IMR-90 (cell line): ENCODE measurements at regions not wholly inside any gene's neighbourhood (a gene's known extent, or its start where the extent isn't known, plus 50 kb on each side); places are given as distances from the start of the nearest gene placed in this dataset.

Experiments used
- ATAC-seq: fragments of 200-7000 bp; cut with Tn5 transposase; 2 replicates; pipeline ENCODE4 v1.9.1; 2020; ENCODE audit warnings: low read depth, mild to moderate bottlenecking, moderate library complexity
- BruUV-seq: library from RNA; stranded (reverse); fragments of 400-500 nt; replicated peaks from 2 replicates; lab custom pipeline; 2021; lab: Mats Ljungman, UMichigan
- CTCF ChIA-PET: fragments of 300-600 bp; formaldehyde crosslinking; extraction: SDS; loops from one replicate; lab custom pipeline; 2021; ENCODE audit warnings: antibody characterized with exemption; lab: Yijun Ruan, JAX
- POLR2A ChIA-PET: fragments of 300-600 bp; sonication (Branson Sonifier 250); formaldehyde crosslinking; loops from one replicate; lab custom pipeline; 2022; ENCODE audit warnings: antibody characterized with exemption; ENCODE audit not compliant: unreplicated experiment; lab: Charles Lee
- DNase-seq: peaks from one replicate; pipeline ENCODE4 v3.0.0; 2013
- H2AFZ ChIP-seq: replicated peaks from 2 replicates; pipeline ENCODE3; 2013; ENCODE audit warnings: low read length, mild to moderate bottlenecking; ENCODE audit not compliant: poor library complexity
- H2AK5ac ChIP-seq: 2 replicates; pipeline ENCODE4 v1.6.1; 2013; ENCODE audit warnings: low read depth, low read length, inconsistent platforms
- H2AK9ac ChIP-seq: replicated peaks from 2 replicates; pipeline ENCODE3; 2013; ENCODE audit warnings: mild to moderate bottlenecking, low read depth, low read length, moderate library complexity; ENCODE audit not compliant: poor library complexity
- H2BK120ac ChIP-seq: 2 replicates; pipeline ENCODE4 v1.6.1; 2013; ENCODE audit warnings: low read depth, low read length, inconsistent platforms
- H2BK15ac ChIP-seq: 3 replicates; pipeline ENCODE4 v1.6.1; 2013; ENCODE audit warnings: low read depth, low read length, inconsistent platforms
- H2BK20ac ChIP-seq: 2 replicates; pipeline ENCODE4 v1.6.1; 2013; ENCODE audit warnings: low read depth, mild to moderate bottlenecking, inconsistent platforms, low read length, moderate library complexity
- H2BK5ac ChIP-seq: 2 replicates; pipeline ENCODE4 v1.6.1; 2013; ENCODE audit warnings: mild to moderate bottlenecking, low read depth, low read length, inconsistent platforms; ENCODE audit not compliant: poor library complexity, severe bottlenecking
- H3K14ac ChIP-seq: replicated peaks from 2 replicates; pipeline ENCODE4 v1.6.1; 2013; ENCODE audit warnings: low read depth, low read length, inconsistent platforms
- H3K18ac ChIP-seq: 2 replicates; pipeline ENCODE4 v1.6.1; 2013; ENCODE audit warnings: low read depth, low read length, control low read depth
- H3K23ac ChIP-seq: 2 replicates; pipeline ENCODE4 v1.6.1; 2013; ENCODE audit warnings: low read depth, low read length, inconsistent platforms
- H3K27ac ChIP-seq: 2 replicates; pipeline ENCODE4 v1.5.1; 2013; ENCODE audit warnings: mild to moderate bottlenecking, control low read depth, low read length; ENCODE audit not compliant: insufficient read depth
- H3K27me3 ChIP-seq: 2 replicates; pipeline ENCODE4 v1.6.1; 2013; ENCODE audit warnings: low read length; ENCODE audit not compliant: control insufficient read depth, insufficient read depth
- H3K36me3 ChIP-seq: 2 replicates; pipeline ENCODE4 v1.6.1; 2013; ENCODE audit warnings: low read length, mixed read lengths; ENCODE audit not compliant: control insufficient read depth, insufficient read depth
- H3K4ac ChIP-seq: 2 replicates; pipeline ENCODE4 v1.6.1; 2013; ENCODE audit warnings: low read depth, low read length, inconsistent platforms
- H3K4me1 ChIP-seq: 2 replicates; pipeline ENCODE4 v1.6.1; 2013; ENCODE audit warnings: low read length, mixed read lengths; ENCODE audit not compliant: control insufficient read depth, insufficient read depth
- H3K4me2 ChIP-seq: 2 replicates; pipeline ENCODE4 v1.6.1; 2013; ENCODE audit warnings: low read depth, mild to moderate bottlenecking, control low read depth, low read length, moderate library complexity
- H3K4me3 ChIP-seq: 2 replicates; pipeline ENCODE4 v1.5.1; 2013; ENCODE audit warnings: low read depth, mild to moderate bottlenecking, control low read depth, low read length, moderate library complexity; ENCODE audit not compliant: insufficient read depth
- H3K56ac ChIP-seq: 2 replicates; pipeline ENCODE4 v1.6.1; 2013; ENCODE audit warnings: low read length, inconsistent platforms; ENCODE audit not compliant: insufficient read depth; ENCODE audit errors: extremely low read depth
- H3K79me1 ChIP-seq, 2 experiments: 2 replicates each; pipeline ENCODE4 v1.6.1; 2013; ENCODE audit warnings: low read length in 2 of 2, inconsistent platforms in 1 of 2, low read depth in 1 of 2
- H3K9ac ChIP-seq: 2 replicates; pipeline ENCODE4 v1.6.1; 2013; ENCODE audit warnings: low read depth, low read length, control low read depth
- H3K9me1 ChIP-seq: 2 replicates; pipeline ENCODE4 v1.6.1; 2013; ENCODE audit warnings: low read length, inconsistent platforms; ENCODE audit not compliant: insufficient read depth
- H3K9me3 ChIP-seq: 2 replicates; pipeline ENCODE4 v1.6.1; 2013; ENCODE audit warnings: low read length; ENCODE audit not compliant: control insufficient read depth, insufficient read depth
- H4K20me1 ChIP-seq: 2 replicates; pipeline ENCODE4 v1.6.1; 2013; ENCODE audit warnings: low read length, inconsistent platforms; ENCODE audit not compliant: insufficient read depth
- H4K5ac ChIP-seq: 2 replicates; pipeline ENCODE4 v1.6.1; 2013; ENCODE audit warnings: mild to moderate bottlenecking, low read depth, low read length, control low read depth
- H4K8ac ChIP-seq, 2 experiments: 2 replicates each; pipeline ENCODE4 v1.6.1; 2013; ENCODE audit warnings: low read depth in 2 of 2, low read length in 2 of 2, control low read depth in 1 of 2, inconsistent platforms in 1 of 2
- H4K91ac ChIP-seq: 2 replicates; pipeline ENCODE4 v1.6.1; 2013; ENCODE audit warnings: low read depth, low read length, inconsistent platforms; ENCODE audit not compliant: insufficient read depth
- BHLHE40 ChIP-seq: fragments of 150-350 bp; IDR thresholded peaks from 2 replicates; pipeline ENCODE4 v1.6.1; 2016; ENCODE audit warnings: mild to moderate bottlenecking, low read depth, low read length
- CEBPB ChIP-seq: IDR thresholded peaks from 2 replicates; pipeline ENCODE4 v1.6.1; 2012; ENCODE audit warnings: low read depth, low read length, improper control_type of control experiment
- CHD1 ChIP-seq: IDR thresholded peaks from 2 replicates; pipeline ENCODE4 v1.6.1; 2012; ENCODE audit warnings: low read depth, low read length, improper control_type of control experiment
- FOS ChIP-seq: fragments of 150-350 bp; IDR thresholded peaks from 2 replicates; pipeline ENCODE4 v1.6.1; 2016; ENCODE audit warnings: low read depth, low read length
- MAFK ChIP-seq: IDR thresholded peaks from 2 replicates; pipeline ENCODE4 v1.6.1; 2012; ENCODE audit warnings: low read depth, low read length, improper control_type of control experiment
- MAZ ChIP-seq: IDR thresholded peaks from 2 replicates; pipeline ENCODE4 v1.6.1; 2012; ENCODE audit warnings: low read depth, mild to moderate bottlenecking, low read length, improper control_type of control experiment, moderate library complexity, borderline replicate concordance
- MXI1 ChIP-seq: IDR thresholded peaks from 2 replicates; pipeline ENCODE4 v1.6.1; 2012; ENCODE audit warnings: low read depth, mild to moderate bottlenecking, low read length, moderate library complexity, borderline replicate concordance
- NFE2L2 ChIP-seq: fragments of 150-350 bp; IDR thresholded peaks from 2 replicates; pipeline ENCODE4 v1.6.1; 2016; ENCODE audit warnings: low read depth, mild to moderate bottlenecking, low read length
- POLR2A ChIP-seq: IDR thresholded peaks from 2 replicates; pipeline ENCODE4 v1.6.1; 2012; ENCODE audit warnings: mild to moderate bottlenecking, low read depth, low read length
- RAD21 ChIP-seq: IDR thresholded peaks from 2 replicates; pipeline ENCODE4 v1.6.1; 2012; ENCODE audit warnings: low read length, improper control_type of control experiment
- RCOR1 ChIP-seq: IDR thresholded peaks from 2 replicates; pipeline ENCODE4 v1.6.1; 2012; ENCODE audit warnings: mild to moderate bottlenecking, low read length, improper control_type of control experiment; ENCODE audit not compliant: insufficient replicate concordance
- RFX5 ChIP-seq: IDR thresholded peaks from 2 replicates; pipeline ENCODE4 v1.8.0; 2012; ENCODE audit warnings: low read depth, mild to moderate bottlenecking, low read length, moderate library complexity
- SMC3 ChIP-seq: fragments of 150-350 bp; IDR thresholded peaks from 2 replicates; pipeline ENCODE4 v1.6.1; 2016; ENCODE audit warnings: low read depth, mild to moderate bottlenecking, antibody characterized with exemption, low read length, moderate library complexity
- WGBS, 2 experiments: methylation state at CpG; one replicate each; pipeline versions ENCODE4 v1.1.5 to v1.1.7; 2013; ENCODE audit warnings: missing lambda C conversion rate in 2 of 2; ENCODE audit not compliant: insufficient read length in 1 of 2; ENCODE audit errors: extremely low coverage in 2 of 2; 5-methylcytosine and 5-hydroxymethylcytosine counted together
- dilution Hi-C: fragments of 300-500 bp; cut with HindIII; formaldehyde crosslinking; loops from one replicate; pipeline ENCODE4 v1.14.3; 2018; ENCODE audit warnings: low sequenced_read_pairs; ENCODE audit not compliant: unreplicated experiment
- in situ Hi-C: fragments of 300-500 bp; cut with MboI; formaldehyde crosslinking; loops from 3 replicates; pipeline ENCODE4 v1.14.3; 2019; ENCODE audit warnings: low sequenced_read_pairs, inconsistent platforms, mixed read lengths
- intact Hi-C: fragments of 100-400 bp; cut with micrococcal nuclease; formaldehyde crosslinking; loops from 2 replicates; pipeline ENCODE4 v1.10.0; 2022
- TF ChIP-seq, protein P1 (sequence below): conservative IDR thresholded peaks from 2 replicates; pipeline ENCODE4 v1.5.1; 2012; ENCODE audit warnings: mild to moderate bottlenecking, low read depth, low read length, improper control_type of control experiment
- TF ChIP-seq, protein P2 (sequence below): fragments of 150-350 bp; IDR thresholded peaks from 2 replicates; pipeline ENCODE4 v1.6.1; 2016; ENCODE audit warnings: low read depth, mild to moderate bottlenecking, low read length, moderate library complexity, borderline replicate concordance
- TF ChIP-seq, protein P3 (sequence below): fragments of 150-350 bp; IDR thresholded peaks from 2 replicates; pipeline ENCODE4 v1.6.1; 2017; ENCODE audit warnings: mild to moderate bottlenecking, antibody characterized with exemption, low read length, low read depth

DNA sequence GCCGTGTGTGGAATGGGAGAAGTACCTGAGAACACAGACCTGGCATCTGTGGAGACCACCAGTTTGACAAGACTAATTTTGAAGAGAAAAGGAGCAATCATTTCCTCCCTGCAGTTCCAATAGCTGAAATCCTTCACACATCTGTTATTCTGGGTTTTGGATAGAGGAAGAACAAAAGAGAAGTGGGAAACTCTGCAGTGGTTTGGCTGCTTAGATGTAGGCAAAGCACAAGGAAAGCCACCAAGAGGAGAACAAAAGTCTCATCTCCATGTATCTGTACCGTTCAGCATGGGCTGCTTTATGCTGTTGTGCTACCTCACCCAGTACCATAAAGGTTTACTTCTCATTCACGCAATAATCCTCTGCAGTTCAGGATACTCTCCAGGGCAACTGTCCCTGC, 153.1 kb upstream of the COL8A1 start:
- Histone ChIP-seq H4K5ac (peak overlapping the region; percentile 46; the same call in 1 of the 2 replicates), H3K27me3 (no peaks in the 10 kb centered on the region), H2BK120ac (peak overlapping the region; percentile 58), H3K36me3 (no peaks in the 10 kb centered on the region), H3K27ac (no peak overlapping the region), H3K9me3 (peaks cover 7% of the 10 kb centered on the region; the same call in 1 of the 2 replicates), H3K9me1 (no peaks in the 10 kb centered on the region; the same call in 1 of the 2 replicates), H3K4ac (peak overlapping the region; percentile 53; the same call in 1 of the 2 replicates), H2BK5ac (no peak overlapping the region), H2AK9ac (no peak overlapping the region), H3K14ac (peak overlapping the region; percentile 37), H2BK15ac (0 out of 3 replicates have a peak overlapping the region, but pooled peaks have one; percentile 45), H3K18ac (peak overlapping the region; percentile 57), H2BK20ac (peak overlapping the region; percentile 64), H2AK5ac (0 out of 2 replicates have a peak overlapping the region, but pooled peaks have one; percentile 70), H3K56ac (no peak overlapping the region), H3K4me2 (no peak overlapping the region), H3K79me1 (no peaks in the 10 kb centered on the region), H4K8ac (peak overlapping the region; percentile 27 to 55; a peak in 2 of 4 replicates), H3K4me3 (no peak overlapping the region), H3K23ac (0 out of 2 replicates have a peak overlapping the region, but pooled peaks have one; percentile 71), H4K20me1 (no peaks in the 10 kb centered on the region), H4K91ac (peak overlapping the region; percentile 68), H3K4me1 (peaks cover 3% of the 10 kb centered on the region), H2AFZ (peak overlapping the region; percentile 29), H3K9ac (no peak overlapping the region)
- ATAC-seq (no peak), DNase-seq (no peak)
- CTCF ChIA-PET = no interaction called here
- intact Hi-C loops (no loop called here), dilution Hi-C loops (no loop called here), in situ Hi-C loops (no loop called here)
- 100% methylated on average over 2 of the region's 3 CpGs; no CpG with 5 or more reads in 1 of the 2 experiments for WGBS, 2 experiments
- no peak for TF ChIP-seq POLR2A
- TF ChIP-seq BHLHE40 = no peak
- no peak for TF ChIP-seq FOS
- TF ChIP-seq NFE2L2 = no peak
- TF ChIP-seq, protein P1, sequence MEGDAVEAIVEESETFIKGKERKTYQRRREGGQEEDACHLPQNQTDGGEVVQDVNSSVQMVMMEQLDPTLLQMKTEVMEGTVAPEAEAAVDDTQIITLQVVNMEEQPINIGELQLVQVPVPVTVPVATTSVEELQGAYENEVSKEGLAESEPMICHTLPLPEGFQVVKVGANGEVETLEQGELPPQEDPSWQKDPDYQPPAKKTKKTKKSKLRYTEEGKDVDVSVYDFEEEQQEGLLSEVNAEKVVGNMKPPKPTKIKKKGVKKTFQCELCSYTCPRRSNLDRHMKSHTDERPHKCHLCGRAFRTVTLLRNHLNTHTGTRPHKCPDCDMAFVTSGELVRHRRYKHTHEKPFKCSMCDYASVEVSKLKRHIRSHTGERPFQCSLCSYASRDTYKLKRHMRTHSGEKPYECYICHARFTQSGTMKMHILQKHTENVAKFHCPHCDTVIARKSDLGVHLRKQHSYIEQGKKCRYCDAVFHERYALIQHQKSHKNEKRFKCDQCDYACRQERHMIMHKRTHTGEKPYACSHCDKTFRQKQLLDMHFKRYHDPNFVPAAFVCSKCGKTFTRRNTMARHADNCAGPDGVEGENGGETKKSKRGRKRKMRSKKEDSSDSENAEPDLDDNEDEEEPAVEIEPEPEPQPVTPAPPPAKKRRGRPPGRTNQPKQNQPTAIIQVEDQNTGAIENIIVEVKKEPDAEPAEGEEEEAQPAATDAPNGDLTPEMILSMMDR = no peak
- TF ChIP-seq, protein P2, sequence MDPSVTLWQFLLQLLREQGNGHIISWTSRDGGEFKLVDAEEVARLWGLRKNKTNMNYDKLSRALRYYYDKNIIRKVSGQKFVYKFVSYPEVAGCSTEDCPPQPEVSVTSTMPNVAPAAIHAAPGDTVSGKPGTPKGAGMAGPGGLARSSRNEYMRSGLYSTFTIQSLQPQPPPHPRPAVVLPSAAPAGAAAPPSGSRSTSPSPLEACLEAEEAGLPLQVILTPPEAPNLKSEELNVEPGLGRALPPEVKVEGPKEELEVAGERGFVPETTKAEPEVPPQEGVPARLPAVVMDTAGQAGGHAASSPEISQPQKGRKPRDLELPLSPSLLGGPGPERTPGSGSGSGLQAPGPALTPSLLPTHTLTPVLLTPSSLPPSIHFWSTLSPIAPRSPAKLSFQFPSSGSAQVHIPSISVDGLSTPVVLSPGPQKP = no peak
- TF ChIP-seq CEBPB = no peak
- TF ChIP-seq MXI1 = no peak
- no peak for TF ChIP-seq RFX5
- no peak for TF ChIP-seq MAZ
- TF ChIP-seq RAD21 = no peak
- TF ChIP-seq, protein P3, sequence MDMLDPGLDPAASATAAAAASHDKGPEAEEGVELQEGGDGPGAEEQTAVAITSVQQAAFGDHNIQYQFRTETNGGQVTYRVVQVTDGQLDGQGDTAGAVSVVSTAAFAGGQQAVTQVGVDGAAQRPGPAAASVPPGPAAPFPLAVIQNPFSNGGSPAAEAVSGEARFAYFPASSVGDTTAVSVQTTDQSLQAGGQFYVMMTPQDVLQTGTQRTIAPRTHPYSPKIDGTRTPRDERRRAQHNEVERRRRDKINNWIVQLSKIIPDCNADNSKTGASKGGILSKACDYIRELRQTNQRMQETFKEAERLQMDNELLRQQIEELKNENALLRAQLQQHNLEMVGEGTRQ = no peak
- TF ChIP-seq MAFK = no peak
- no peak for TF ChIP-seq CHD1
- no peak for TF ChIP-seq SMC3
- TF ChIP-seq RCOR1 = no peak
- BruUV-seq = no TSS peak
- POLR2A ChIA-PET = no interaction called here
